GM12892 (cell line): ENCODE measurements at regions not wholly inside any gene's neighbourhood (a gene's known extent, or its start where the extent isn't known, plus 50 kb on each side); places are given as distances from the start of the nearest gene placed in this dataset.

Source experiments
- POLR2A ChIP-seq: IDR thresholded peaks from 2 replicates; pipeline ENCODE4 v1.6.1; 2011; ENCODE audit warnings: low read depth, low read length, control low read depth
- POLR2AphosphoS5 ChIP-seq: IDR thresholded peaks from 2 replicates; pipeline ENCODE4 v1.6.1; 2011; ENCODE audit warnings: low read depth, low read length, control low read depth
- TAF1 ChIP-seq: IDR thresholded peaks from 2 replicates; pipeline ENCODE4 v1.6.1; 2011; ENCODE audit warnings: low read depth, mild to moderate bottlenecking, control low read depth, low read length, borderline replicate concordance

DNA sequence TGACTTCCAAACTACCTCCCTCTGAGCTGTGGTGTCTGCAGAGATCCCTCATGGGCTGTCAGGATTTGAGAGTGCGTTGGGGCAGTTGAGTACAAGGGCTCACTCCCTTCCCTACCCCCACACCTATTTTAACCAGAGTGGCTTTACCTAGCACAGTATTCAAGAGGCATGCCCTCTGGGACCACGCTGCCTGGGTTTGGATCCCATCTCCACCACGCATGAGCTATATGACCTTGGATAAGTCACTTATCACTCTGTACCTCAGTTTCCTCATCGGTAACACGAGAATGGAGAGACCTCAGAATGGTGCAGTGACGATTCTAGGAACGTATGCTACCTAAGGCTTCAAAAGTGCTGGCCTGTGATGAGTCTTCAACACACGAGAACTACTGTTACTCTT is 147.3 kb upstream of the WNT4 start:
- TF ChIP-seq TAF1, result no peak
- no peak for TF ChIP-seq POLR2AphosphoS5
- TF ChIP-seq POLR2A, result no peak
